Karpas-422 (cell line): ENCODE measurements at regions not wholly inside any gene's neighbourhood (a gene's known extent, or its start where the extent isn't known, plus 50 kb on each side); places are given as distances from the start of the nearest gene placed in this dataset.

Experiments
- DNase-seq: peaks from one replicate; pipeline ENCODE4 v3.0.0-alpha.2; 2015
- H2AFZ ChIP-seq: fragments of 200-600 bp; sonication (generic); 2 replicates; pipeline ENCODE4 v1.6.1; 2014; ENCODE audit warnings: antibody characterized with exemption, low read length, mixed read lengths
- H3K27ac ChIP-seq: fragments of 200-600 bp; sonication (generic); 2 replicates; pipeline ENCODE4 v1.5.1; 2014; ENCODE audit warnings: mild to moderate bottlenecking, low read length, moderate library complexity
- H3K27me3 ChIP-seq: fragments of 200-600 bp; sonication (generic); 2 replicates; pipeline ENCODE4 v1.6.1; 2014; ENCODE audit warnings: low read length, mixed read lengths
- H3K36me3 ChIP-seq: fragments of 200-600 bp; sonication (generic); 2 replicates; pipeline ENCODE4 v1.6.1; 2014; ENCODE audit warnings: low read length, mixed read lengths; ENCODE audit not compliant: insufficient read depth
- H3K4me1 ChIP-seq: fragments of 200-600 bp; sonication (generic); 2 replicates; pipeline ENCODE4 v1.6.1; 2014; ENCODE audit warnings: mild to moderate bottlenecking, low read length, mixed read lengths
- H3K4me2 ChIP-seq: fragments of 200-600 bp; sonication (generic); 2 replicates; pipeline ENCODE4 v1.6.1; 2014; ENCODE audit warnings: low read length, low read depth, mild to moderate bottlenecking; ENCODE audit not compliant: poor library complexity, severe bottlenecking
- H3K4me3 ChIP-seq: fragments of 200-600 bp; sonication (generic); 2 replicates; pipeline ENCODE4 v1.5.1; 2014; ENCODE audit warnings: mild to moderate bottlenecking, antibody characterized with exemption, low read length, mixed read lengths
- H3K79me2 ChIP-seq: fragments of 200-600 bp; sonication (generic); 2 replicates; pipeline ENCODE4 v1.6.1; 2014; ENCODE audit warnings: mild to moderate bottlenecking, low read length, mixed read lengths
- H3K9ac ChIP-seq: fragments of 200-600 bp; sonication (generic); 2 replicates; pipeline ENCODE4 v1.6.0; 2014; ENCODE audit warnings: low read length
- H3K9me2 ChIP-seq: fragments of 200-600 bp; sonication (generic), shearing (Covaris generic); replicated peaks from 2 replicates; pipeline ENCODE4 v1.6.0; 2014; ENCODE audit warnings: mild to moderate bottlenecking, low read length, moderate library complexity; ENCODE audit not compliant: insufficient read depth
- H3K9me3 ChIP-seq: fragments of 300-700, 200-600 bp; sonication (generic); 2 replicates; pipeline ENCODE4 v1.6.1; 2014; ENCODE audit warnings: low read length, mixed read lengths
- H4K20me1 ChIP-seq: fragments of 200-600 bp; sonication (generic); 2 replicates; pipeline ENCODE4 v1.6.1; 2014; ENCODE audit warnings: mild to moderate bottlenecking, antibody characterized with exemption, low read length, low read depth; ENCODE audit not compliant: insufficient read depth

GRCh38 chr2:235206980-235207579, 255.3 kb downstream of the SH3BP4 start:
- Histone ChIP-seq H3K79me2 (no peaks in the 10 kb centered on the region), H3K9me2 (no peaks in the 10 kb centered on the region), H3K4me3 (no peak overlapping the region), H3K36me3 (no peaks in the 10 kb centered on the region), H2AFZ (no peak overlapping the region), H3K27ac (no peak overlapping the region), H3K9ac (no peak overlapping the region), H3K4me2 (no peak overlapping the region), H3K4me1 (no peaks in the 10 kb centered on the region), H3K9me3 (no peaks in the 10 kb centered on the region), H4K20me1 (no peaks in the 10 kb centered on the region), H3K27me3 (no peaks in the 10 kb centered on the region)
- DNase-seq: no peak

DNA sequence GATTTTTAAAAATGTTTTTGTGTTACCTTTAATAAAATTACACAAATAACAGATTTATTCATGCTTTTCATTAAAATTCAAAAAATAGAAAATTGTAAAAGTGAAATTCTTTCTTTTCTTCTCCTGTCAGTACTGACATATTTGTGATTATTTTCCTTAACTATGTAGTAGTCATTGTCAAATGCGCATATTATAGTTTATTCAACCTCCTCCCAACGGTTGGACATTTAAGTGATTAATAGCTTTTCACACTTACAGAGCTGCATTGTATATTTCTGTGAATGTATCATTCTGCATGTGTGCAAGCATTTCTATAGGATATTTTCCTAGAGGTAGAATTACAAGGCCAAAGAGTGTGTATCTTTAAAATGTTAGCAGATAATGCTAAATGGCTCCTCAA, 259.2 kb downstream of the SH3BP4 start:
- no peak overlapping the region for H3K9ac ChIP-seq
- H3K4me2 ChIP-seq: no peak overlapping the region
- no peaks in the 10 kb centered on the region for H3K9me2 ChIP-seq
- no peaks in the 10 kb centered on the region for H4K20me1 ChIP-seq
- no peak overlapping the region for H3K4me3 ChIP-seq
- no peaks in the 10 kb centered on the region for H3K36me3 ChIP-seq
- no peak for DNase-seq
- no peaks in the 10 kb centered on the region for H3K9me3 ChIP-seq
- no peak overlapping the region for H2AFZ ChIP-seq
- no peak overlapping the region for H3K27ac ChIP-seq
- no peaks in the 10 kb centered on the region for H3K4me1 ChIP-seq
- H3K27me3 ChIP-seq: no peaks in the 10 kb centered on the region
- H3K79me2 ChIP-seq: no peaks in the 10 kb centered on the region

- Histone ChIP-seq H3K27me3 (no peaks in the 10 kb centered on the region), H3K36me3 (no peaks in the 10 kb centered on the region), H3K9me3 (no peaks in the 10 kb centered on the region), H4K20me1 (no peaks in the 10 kb centered on the region), H3K27ac (no peak overlapping the region), H2AFZ (no peak overlapping the region), H3K9ac (no peak overlapping the region), H3K4me1 (no peaks in the 10 kb centered on the region), H3K79me2 (no peaks in the 10 kb centered on the region), H3K4me3 (no peak overlapping the region), H3K4me2 (no peak overlapping the region), H3K9me2 (no peaks in the 10 kb centered on the region)
- DNase-seq: no peak
These were observed 260.8 kb downstream of the SH3BP4 start for GRCh38 chr2:235212501-235213158.

DNA sequence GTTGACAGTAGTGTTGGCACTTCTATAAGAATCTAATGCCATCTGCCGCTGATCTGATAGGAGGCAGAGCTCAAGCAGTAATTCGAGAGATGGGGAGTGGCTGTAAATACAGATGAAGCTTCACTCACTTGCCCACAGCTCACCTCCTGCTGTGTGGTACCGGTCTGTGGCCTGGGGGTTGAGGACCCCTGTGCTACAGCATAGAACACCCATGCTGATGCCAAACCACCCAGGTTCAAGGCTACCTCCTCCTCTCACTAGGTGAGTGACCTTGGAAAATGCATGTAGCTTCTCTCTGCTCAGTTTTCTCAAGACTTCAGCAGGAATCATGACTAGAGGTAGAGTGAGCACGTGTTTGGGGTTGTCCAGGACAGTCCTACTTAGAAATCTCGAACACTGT, 263.4 kb downstream of the SH3BP4 start:
- H3K9me3 ChIP-seq: no peaks in the 10 kb centered on the region
- H3K4me1 ChIP-seq: no peaks in the 10 kb centered on the region
- no peak overlapping the region for H2AFZ ChIP-seq
- no peaks in the 10 kb centered on the region for H4K20me1 ChIP-seq
- no peaks in the 10 kb centered on the region for H3K79me2 ChIP-seq
- H3K4me3 ChIP-seq: no peak overlapping the region
- no peaks in the 10 kb centered on the region for H3K27me3 ChIP-seq
- DNase-seq: no peak
- no peak overlapping the region for H3K27ac ChIP-seq
- no peak overlapping the region for H3K9ac ChIP-seq
- no peaks in the 10 kb centered on the region for H3K9me2 ChIP-seq
- no peaks in the 10 kb centered on the region for H3K36me3 ChIP-seq
- no peak overlapping the region for H3K4me2 ChIP-seq

DNA sequence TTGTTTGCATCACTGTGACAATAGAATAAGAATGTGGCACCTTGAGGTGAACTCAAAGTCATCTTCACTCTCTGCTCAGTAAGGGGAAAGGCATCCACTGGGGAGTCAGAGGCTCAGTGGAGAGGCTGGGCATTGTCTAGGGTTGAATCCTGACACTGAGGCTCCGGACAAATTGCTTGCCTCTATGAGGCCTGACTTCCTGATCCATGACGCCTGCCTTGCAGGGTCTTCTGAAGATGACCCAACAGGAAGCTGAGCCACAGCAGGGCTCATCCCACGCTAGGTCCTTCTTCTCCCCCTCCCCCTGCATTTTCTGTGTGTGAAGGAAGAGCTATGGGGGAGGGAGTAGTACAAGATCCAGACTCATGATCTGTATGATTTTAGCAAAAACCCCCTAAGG, 265.1 kb downstream of the SH3BP4 start:
- Histone ChIP-seq H3K36me3 (no peaks in the 10 kb centered on the region), H3K9ac (no peak overlapping the region), H3K79me2 (no peaks in the 10 kb centered on the region), H3K4me2 (no peak overlapping the region), H3K4me3 (no peak overlapping the region), H4K20me1 (no peaks in the 10 kb centered on the region), H3K27me3 (no peaks in the 10 kb centered on the region), H3K27ac (no peak overlapping the region), H3K4me1 (no peaks in the 10 kb centered on the region), H3K9me3 (no peaks in the 10 kb centered on the region), H3K9me2 (no peaks in the 10 kb centered on the region), H2AFZ (no peak overlapping the region)
- DNase-seq: no peak

GRCh38 chr2:235217846-235218245, 266.0 kb downstream of the SH3BP4 start:
- Histone ChIP-seq H3K36me3 (no peaks in the 10 kb centered on the region), H3K4me2 (no peak overlapping the region), H3K9me3 (no peaks in the 10 kb centered on the region), H3K4me3 (no peak overlapping the region), H2AFZ (no peak overlapping the region), H3K27me3 (no peaks in the 10 kb centered on the region), H3K9ac (no peak overlapping the region), H3K9me2 (no peaks in the 10 kb centered on the region), H4K20me1 (no peaks in the 10 kb centered on the region), H3K4me1 (no peaks in the 10 kb centered on the region), H3K79me2 (no peaks in the 10 kb centered on the region), H3K27ac (no peak overlapping the region)
- no peak for DNase-seq

DNA sequence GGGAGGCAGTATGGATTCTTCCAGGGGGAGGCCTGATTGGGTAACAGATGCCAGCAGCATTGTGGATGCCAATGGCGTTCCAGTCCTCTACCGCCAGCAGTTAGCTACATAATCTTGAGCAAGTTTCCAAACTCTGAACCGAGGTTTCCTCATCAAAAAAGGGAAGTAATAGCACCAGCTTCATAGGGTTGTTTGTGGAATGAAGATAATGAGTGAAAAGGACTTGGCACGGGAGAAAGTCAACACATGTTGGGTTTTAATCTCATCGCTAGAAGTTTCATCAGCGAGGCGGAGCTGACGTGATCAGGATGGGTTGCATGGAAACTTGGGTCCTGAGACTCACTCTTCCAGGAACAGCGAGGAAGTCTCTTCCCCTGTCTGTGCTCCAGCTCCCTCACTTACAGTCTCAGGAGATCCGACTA, 266.7 kb downstream of the SH3BP4 start:
- no peaks in the 10 kb centered on the region for H3K79me2 ChIP-seq
- no peaks in the 10 kb centered on the region for H3K9me3 ChIP-seq
- no peak overlapping the region for H3K27ac ChIP-seq
- no peaks in the 10 kb centered on the region for H3K27me3 ChIP-seq
- no peak overlapping the region for H3K9ac ChIP-seq
- H3K4me1 ChIP-seq: no peaks in the 10 kb centered on the region
- H3K4me2 ChIP-seq: no peak overlapping the region
- H3K36me3 ChIP-seq: no peaks in the 10 kb centered on the region
- no peak for DNase-seq
- H3K9me2 ChIP-seq: no peaks in the 10 kb centered on the region
- H2AFZ ChIP-seq: no peak overlapping the region
- no peaks in the 10 kb centered on the region for H4K20me1 ChIP-seq
- no peak overlapping the region for H3K4me3 ChIP-seq

GRCh38 chr2:235219048-235219447, 267.2 kb downstream of the SH3BP4 start:
- no peaks in the 10 kb centered on the region for H3K27me3 ChIP-seq
- no peak overlapping the region for H3K27ac ChIP-seq
- H2AFZ ChIP-seq: no peak overlapping the region
- DNase-seq: no peak
- H3K9me2 ChIP-seq: no peaks in the 10 kb centered on the region
- no peak overlapping the region for H3K4me2 ChIP-seq
- H3K4me1 ChIP-seq: no peaks in the 10 kb centered on the region
- no peaks in the 10 kb centered on the region for H3K36me3 ChIP-seq
- no peaks in the 10 kb centered on the region for H4K20me1 ChIP-seq
- no peak overlapping the region for H3K4me3 ChIP-seq
- H3K9me3 ChIP-seq: no peaks in the 10 kb centered on the region
- no peak overlapping the region for H3K9ac ChIP-seq
- no peaks in the 10 kb centered on the region for H3K79me2 ChIP-seq
